DOHH2 (cell line): ENCODE measurements at regions not wholly inside any gene's neighbourhood (a gene's known extent, or its start where the extent isn't known, plus 50 kb on each side); places are given as distances from the start of the nearest gene placed in this dataset.

Experiments
- H3F3A ChIP-seq: fragments of 200-600 bp; sonication (generic), shearing (Covaris generic); 2 replicates; pipeline ENCODE4 v1.6.0; 2016; ENCODE audit warnings: antibody characterized with exemption, mild to moderate bottlenecking; ENCODE audit not compliant: control insufficient read depth, insufficient read depth
- H3K27ac ChIP-seq: fragments of 200-600 bp; sonication (generic); 2 replicates; pipeline ENCODE4 v1.5.1; 2014; ENCODE audit warnings: low read depth, mild to moderate bottlenecking, low read length, moderate library complexity
- H3K27me3 ChIP-seq: fragments of 200-600 bp; sonication (generic); 2 replicates; pipeline ENCODE4 v1.6.1; 2014; ENCODE audit warnings: mild to moderate bottlenecking, low read length, mixed read lengths; ENCODE audit not compliant: control insufficient read depth
- H3K36me3 ChIP-seq: fragments of 200-600 bp; sonication (generic); 2 replicates; pipeline ENCODE4 v1.6.1; 2014; ENCODE audit warnings: mild to moderate bottlenecking, low read length, moderate library complexity, mixed read lengths; ENCODE audit not compliant: control insufficient read depth
- H3K4me1 ChIP-seq: fragments of 200-600 bp; sonication (generic); 2 replicates; pipeline ENCODE4 v1.6.1; 2014; ENCODE audit warnings: mild to moderate bottlenecking, low read length, mixed read lengths; ENCODE audit not compliant: control insufficient read depth
- H3K4me2 ChIP-seq: fragments of 200-600 bp; sonication (generic); 2 replicates; pipeline ENCODE4 v1.6.0; 2014; ENCODE audit warnings: mild to moderate bottlenecking, low read length, moderate library complexity
- H3K4me3 ChIP-seq: fragments of 200-600 bp; sonication (generic); 2 replicates; pipeline ENCODE4 v1.5.1; 2014; ENCODE audit warnings: mild to moderate bottlenecking, low read length, mixed read lengths
- H3K79me2 ChIP-seq: fragments of 200-600 bp; sonication (generic); 2 replicates; pipeline ENCODE4 v1.6.1; 2014; ENCODE audit warnings: mild to moderate bottlenecking, low read length, mixed read lengths; ENCODE audit not compliant: control insufficient read depth
- H3K9me2 ChIP-seq: fragments of 200-600 bp; sonication (generic); replicated peaks from 2 replicates; pipeline ENCODE4 v1.6.1; 2014; ENCODE audit warnings: mild to moderate bottlenecking, low read length, mixed read lengths; ENCODE audit not compliant: control insufficient read depth
- H3K9me3 ChIP-seq: fragments of 200-600 bp; sonication (generic); 2 replicates; pipeline ENCODE4 v1.6.1; 2014; ENCODE audit warnings: antibody characterized with exemption, low read length, mixed read lengths; ENCODE audit not compliant: control insufficient read depth, insufficient read depth
- H4K20me1 ChIP-seq: fragments of 200-600 bp; sonication (generic); 2 replicates; pipeline ENCODE4 v1.6.0; 2014; ENCODE audit warnings: low read depth, mild to moderate bottlenecking, antibody characterized with exemption, low read length, moderate library complexity; ENCODE audit not compliant: control insufficient read depth, insufficient read depth
- EZH2phosphoT487 ChIP-seq: fragments of 200-600 bp; sonication (generic); IDR thresholded peaks from 2 replicates; pipeline ENCODE4 v1.6.1; 2017; ENCODE audit warnings: borderline replicate concordance, mild to moderate bottlenecking, antibody characterized with exemption, low read length, moderate library complexity, mixed read lengths
- TF ChIP-seq, protein P1 (sequence below): fragments of 200-600 bp; sonication (generic); IDR thresholded peaks from one replicate; pipeline ENCODE4 v1.5.1; 2014; ENCODE audit warnings: antibody characterized with exemption, mild to moderate bottlenecking, low read depth, low read length; ENCODE audit not compliant: poor library complexity, severe bottlenecking

GRCh38 chr5:82367930-82368329 is 89.8 kb upstream of the RPS23 start:
- no peak overlapping the region for H3K4me2 ChIP-seq
- no peak overlapping the region for H3K27ac ChIP-seq
- no peak overlapping the region for H3K4me3 ChIP-seq
- no peaks in the 10 kb centered on the region for H3K27me3 ChIP-seq
- no peak for TF ChIP-seq EZH2phosphoT487
- TF ChIP-seq, protein P1, sequence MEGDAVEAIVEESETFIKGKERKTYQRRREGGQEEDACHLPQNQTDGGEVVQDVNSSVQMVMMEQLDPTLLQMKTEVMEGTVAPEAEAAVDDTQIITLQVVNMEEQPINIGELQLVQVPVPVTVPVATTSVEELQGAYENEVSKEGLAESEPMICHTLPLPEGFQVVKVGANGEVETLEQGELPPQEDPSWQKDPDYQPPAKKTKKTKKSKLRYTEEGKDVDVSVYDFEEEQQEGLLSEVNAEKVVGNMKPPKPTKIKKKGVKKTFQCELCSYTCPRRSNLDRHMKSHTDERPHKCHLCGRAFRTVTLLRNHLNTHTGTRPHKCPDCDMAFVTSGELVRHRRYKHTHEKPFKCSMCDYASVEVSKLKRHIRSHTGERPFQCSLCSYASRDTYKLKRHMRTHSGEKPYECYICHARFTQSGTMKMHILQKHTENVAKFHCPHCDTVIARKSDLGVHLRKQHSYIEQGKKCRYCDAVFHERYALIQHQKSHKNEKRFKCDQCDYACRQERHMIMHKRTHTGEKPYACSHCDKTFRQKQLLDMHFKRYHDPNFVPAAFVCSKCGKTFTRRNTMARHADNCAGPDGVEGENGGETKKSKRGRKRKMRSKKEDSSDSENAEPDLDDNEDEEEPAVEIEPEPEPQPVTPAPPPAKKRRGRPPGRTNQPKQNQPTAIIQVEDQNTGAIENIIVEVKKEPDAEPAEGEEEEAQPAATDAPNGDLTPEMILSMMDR, result no peak
- H3K9me2 ChIP-seq, result no peaks in the 10 kb centered on the region
- H3K4me1 ChIP-seq, result no peaks in the 10 kb centered on the region
- H3K9me3 ChIP-seq, result no peaks in the 10 kb centered on the region
- no peaks in the 10 kb centered on the region for H3K79me2 ChIP-seq
- H4K20me1 ChIP-seq, result no peaks in the 10 kb centered on the region
- H3K36me3 ChIP-seq, result no peaks in the 10 kb centered on the region
- H3F3A ChIP-seq, result no peaks in the 10 kb centered on the region

GRCh38 chr5:82365744-82366228 is 87.6 kb upstream of the RPS23 start:
- Histone ChIP-seq H3K4me2 (no peak overlapping the region), H3K4me3 (no peak overlapping the region)
- TF ChIP-seq EZH2phosphoT487, result no peak
- TF ChIP-seq, protein P1, result no peak

GRCh38 chr5:82365026-82365425 is 86.9 kb upstream of the RPS23 start:
- H3K4me1 ChIP-seq, result no peaks in the 10 kb centered on the region
- H4K20me1 ChIP-seq, result no peaks in the 10 kb centered on the region
- H3K36me3 ChIP-seq, result no peaks in the 10 kb centered on the region
- H3F3A ChIP-seq, result no peaks in the 10 kb centered on the region
- no peaks in the 10 kb centered on the region for H3K79me2 ChIP-seq
- H3K9me3 ChIP-seq, result no peaks in the 10 kb centered on the region
- no peak overlapping the region for H3K4me3 ChIP-seq
- H3K9me2 ChIP-seq, result no peaks in the 10 kb centered on the region
- peaks cover 6% of the 10 kb centered on the region; the same call in 1 of the 2 replicates for H3K27me3 ChIP-seq
- H3K27ac ChIP-seq, result no peak overlapping the region
- no peak overlapping the region for H3K4me2 ChIP-seq
- no peak for TF ChIP-seq EZH2phosphoT487
- TF ChIP-seq, protein P1, result no peak

More at GRCh38 chr5:82365744-82366228, 87.6 kb upstream of the RPS23 start:
- H3K9me3 ChIP-seq, result no peaks in the 10 kb centered on the region
- H3K9me2 ChIP-seq, result no peaks in the 10 kb centered on the region
- H3K36me3 ChIP-seq, result no peaks in the 10 kb centered on the region
- H3K27me3 ChIP-seq, result peaks cover 4% of the 10 kb centered on the region; the same call in 1 of the 2 replicates
- H4K20me1 ChIP-seq, result no peaks in the 10 kb centered on the region
- no peaks in the 10 kb centered on the region for H3K4me1 ChIP-seq
- no peaks in the 10 kb centered on the region for H3K79me2 ChIP-seq
- H3F3A ChIP-seq, result no peaks in the 10 kb centered on the region
- no peak overlapping the region for H3K27ac ChIP-seq

- TF ChIP-seq, protein P1, result no peak
- TF ChIP-seq EZH2phosphoT487, result no peak
- no peak overlapping the region for H3K27ac ChIP-seq
- H3K4me2 ChIP-seq, result no peak overlapping the region
Observed at GRCh38 chr5:82364497-82364896, 86.3 kb upstream of the RPS23 start.

More at GRCh38 chr5:82364497-82364896, 86.3 kb upstream of the RPS23 start:
- Histone ChIP-seq H3K27me3 (peaks cover 6% of the 10 kb centered on the region; the same call in 1 of the 2 replicates), H3K36me3 (no peaks in the 10 kb centered on the region), H3K4me3 (no peak overlapping the region), H4K20me1 (no peaks in the 10 kb centered on the region), H3F3A (no peaks in the 10 kb centered on the region), H3K79me2 (no peaks in the 10 kb centered on the region), H3K9me3 (no peaks in the 10 kb centered on the region), H3K9me2 (no peaks in the 10 kb centered on the region), H3K4me1 (no peaks in the 10 kb centered on the region)
